ENCODE measurements at regions not wholly inside any gene's neighbourhood (a gene's known extent, or its start where the extent isn't known, plus 50 kb on each side); places are given as distances from the start of the nearest gene placed in this dataset.
A peak's percentile ranks its signal among the peaks of the same experiment; 100 is the strongest.
"Not testable (repeated sequence)": the region's sequence is repeated elsewhere in the genome, so short reads cannot be mapped to it uniquely, and the experiment has no call there.

DNA sequence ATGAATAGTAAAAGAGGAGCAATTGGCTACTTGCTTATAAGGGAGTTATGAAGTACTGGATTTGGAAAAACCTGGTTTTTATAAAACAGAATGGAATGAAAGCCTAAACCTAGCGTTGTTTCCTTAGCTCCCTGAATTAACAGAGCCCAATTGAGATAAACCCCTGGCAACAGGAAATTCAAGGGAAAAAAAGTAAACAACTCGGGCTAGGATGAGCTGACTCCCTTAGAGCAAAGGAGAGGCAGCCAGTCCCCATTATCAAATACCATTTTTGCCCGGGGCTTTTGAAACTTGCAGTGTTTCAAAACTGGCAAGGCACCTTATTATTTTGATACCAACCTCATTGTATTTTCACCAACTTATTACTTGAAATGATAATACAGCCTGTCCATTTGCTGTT is 587.5 kb downstream of the CD109 start:
- DNase-seq (ENCODE audit: low spot score), result no peak

- no peak for DNase-seq (ENCODE audit: low spot score)
Measured at GRCh38 chr6:74282143-74282689, 586.2 kb downstream of the CD109 start.

DNA sequence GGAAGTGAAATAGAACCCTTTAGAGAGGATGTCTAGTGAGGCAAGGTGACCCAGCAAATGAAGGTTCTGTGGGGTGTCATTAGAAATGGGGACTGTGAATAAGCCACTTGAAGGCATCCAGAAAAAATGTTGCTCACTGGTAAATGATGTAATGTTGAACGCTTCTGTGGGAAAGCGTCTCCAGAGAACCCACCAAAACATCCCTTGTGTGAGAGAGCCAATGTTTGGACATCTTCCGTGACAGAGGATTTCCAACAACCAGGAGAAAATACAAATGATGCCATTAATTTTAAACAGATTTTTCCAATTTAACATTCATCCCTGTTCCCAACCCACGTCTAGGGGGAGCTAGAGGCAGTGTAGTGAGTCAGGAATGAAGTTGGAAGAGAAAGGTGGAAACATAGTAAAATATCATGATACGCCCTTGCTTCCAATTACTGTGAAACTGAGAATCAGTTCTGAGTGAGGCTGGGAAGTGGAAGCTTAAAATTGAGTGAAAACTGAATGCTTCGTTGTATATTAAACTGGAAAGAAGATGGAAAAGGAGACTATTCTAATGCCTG is 584.2 kb downstream of the CD109 start:
- DNase-seq (ENCODE audit: low spot score), result no peak

GRCh38 chr6:74277777-74278186 is 581.8 kb downstream of the CD109 start:
- DNase-seq (ENCODE audit: low spot score), result peak; percentile 18

- no peak for DNase-seq (ENCODE audit: low spot score)
Measured at GRCh38 chr6:74273541-74273940, 577.5 kb downstream of the CD109 start.

GRCh38 chr6:74269600-74269858 is 573.5 kb downstream of the CD109 start:
- DNase-seq (ENCODE audit: low spot score), result no peak

GRCh38 chr6:74268815-74269599 is 573.0 kb downstream of the CD109 start:
- no peak for DNase-seq (ENCODE audit: low spot score)

DNA sequence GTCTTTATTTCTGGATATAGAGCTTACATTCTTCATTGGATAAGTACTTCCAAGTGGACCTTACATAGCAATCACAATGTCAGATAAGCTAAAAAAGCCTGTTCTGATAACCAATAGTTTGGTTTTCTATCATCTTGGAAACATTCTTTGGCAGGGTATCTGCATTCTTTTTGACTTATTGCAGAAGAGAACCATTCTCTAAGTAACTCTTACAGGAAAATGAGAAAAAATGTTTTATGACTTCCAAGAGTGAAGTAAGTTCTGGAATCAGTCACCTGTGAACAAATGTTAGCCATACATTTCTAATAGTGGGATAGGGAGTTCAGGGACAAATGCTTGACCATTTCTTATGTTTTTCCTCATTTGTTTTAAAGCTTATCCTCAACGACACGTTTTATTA is 564.0 kb downstream of the CD109 start:
- DNase-seq (ENCODE audit: low spot score), result no peak

- no peak for DNase-seq (ENCODE audit: low spot score)
Measured at GRCh38 chr6:74256781-74257180, 560.8 kb downstream of the CD109 start.

GRCh38 chr6:74256381-74256780 is 560.4 kb downstream of the CD109 start:
- no peak for DNase-seq (ENCODE audit: low spot score)

- DNase-seq (ENCODE audit: low spot score), result not testable (repeated sequence)
Measured at GRCh38 chr6:74255007-74255406, 559.0 kb downstream of the CD109 start.

GRCh38 chr6:74254147-74254546 is 558.1 kb downstream of the CD109 start:
- not testable (repeated sequence) for DNase-seq (ENCODE audit: low spot score)

DNA sequence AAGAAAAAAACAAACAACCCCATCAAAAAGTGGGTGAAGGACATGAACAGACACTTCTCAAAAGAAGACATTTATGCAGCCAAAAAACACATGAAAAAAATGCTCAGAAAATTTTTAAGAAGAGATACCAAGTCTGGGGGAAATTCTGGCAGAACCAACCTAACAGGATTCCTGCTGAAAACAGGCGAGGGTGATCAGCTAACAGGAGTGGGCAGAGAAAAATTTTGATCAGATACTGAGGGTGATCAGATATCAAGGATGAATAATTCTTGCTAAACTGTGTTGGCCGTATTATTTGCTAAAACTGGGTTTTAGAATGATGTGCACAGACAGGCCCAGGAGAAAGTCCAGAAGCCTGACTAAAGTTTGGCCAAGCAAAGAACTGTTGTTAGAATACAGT is 557.3 kb downstream of the CD109 start:
- DNase-seq (ENCODE audit: low spot score), result no peak

DNA sequence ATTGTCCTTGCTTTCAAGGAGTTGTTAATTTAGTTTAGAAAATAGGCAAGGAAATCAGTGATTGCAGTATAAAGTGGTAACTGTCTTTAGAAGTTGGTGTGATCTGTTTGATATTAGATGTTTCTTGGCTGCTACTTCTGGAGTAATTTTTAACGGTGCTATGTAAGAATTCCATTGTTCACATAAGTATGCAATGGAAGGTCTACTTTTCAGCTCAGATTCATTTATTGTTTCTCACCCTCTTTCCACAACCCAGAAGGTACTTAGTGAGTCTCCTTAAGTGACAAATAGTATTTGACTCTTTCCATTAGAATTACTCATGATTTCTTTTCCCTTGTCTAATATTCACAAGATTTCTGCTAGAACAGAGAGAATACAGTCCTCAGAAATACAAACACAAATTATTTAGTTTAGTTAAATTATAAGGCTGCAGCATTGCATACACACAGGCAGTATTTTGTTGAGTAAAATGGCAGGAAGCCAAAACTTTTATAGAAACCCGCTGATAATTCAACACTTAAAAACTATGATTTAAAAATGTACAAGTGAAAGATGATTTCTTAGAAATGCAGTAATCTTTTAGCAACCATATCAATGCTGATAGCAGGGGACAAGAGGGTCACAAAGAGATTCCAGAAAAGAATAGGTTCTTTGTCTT is 554.3 kb downstream of the CD109 start:
- peak; percentile 38 for DNase-seq (ENCODE audit: low spot score)

- DNase-seq (ENCODE audit: low spot score), result peak; percentile 82
Measured at GRCh38 chr6:74249658-74250057, 553.7 kb downstream of the CD109 start.

GRCh38 chr6:74248966-74249365 is 553.0 kb downstream of the CD109 start:
- peak; percentile 42 for DNase-seq (ENCODE audit: low spot score)

DNA sequence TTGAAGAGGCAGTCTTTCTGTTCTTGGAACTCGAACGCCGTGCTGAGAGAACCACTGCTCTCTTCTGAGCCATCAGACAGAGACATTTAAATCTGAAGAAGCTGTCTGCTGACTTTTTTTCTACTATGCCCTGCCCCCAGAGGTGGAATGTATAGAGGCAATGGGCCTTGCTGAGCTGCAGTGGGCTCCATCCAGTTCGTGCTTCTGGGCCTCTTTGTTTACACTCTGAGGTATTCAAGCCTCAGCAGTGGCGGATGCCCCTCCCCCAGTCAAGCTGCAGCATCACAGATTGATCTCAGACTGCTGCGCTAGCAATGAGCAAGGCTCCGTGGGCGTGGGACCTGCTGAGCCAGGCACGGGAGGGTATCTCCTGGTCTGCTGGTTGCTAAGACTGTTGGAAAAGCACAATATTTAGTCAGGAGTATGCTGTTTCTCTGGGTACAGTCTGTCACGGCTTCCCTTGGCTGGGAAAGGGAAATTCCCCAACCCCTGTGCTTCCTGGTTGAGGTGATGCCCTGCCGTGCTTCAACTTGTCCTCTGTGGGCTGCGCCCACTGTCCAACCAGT is 526.8 kb downstream of the CD109 start:
- no peak for DNase-seq (ENCODE audit: low spot score)

DNA sequence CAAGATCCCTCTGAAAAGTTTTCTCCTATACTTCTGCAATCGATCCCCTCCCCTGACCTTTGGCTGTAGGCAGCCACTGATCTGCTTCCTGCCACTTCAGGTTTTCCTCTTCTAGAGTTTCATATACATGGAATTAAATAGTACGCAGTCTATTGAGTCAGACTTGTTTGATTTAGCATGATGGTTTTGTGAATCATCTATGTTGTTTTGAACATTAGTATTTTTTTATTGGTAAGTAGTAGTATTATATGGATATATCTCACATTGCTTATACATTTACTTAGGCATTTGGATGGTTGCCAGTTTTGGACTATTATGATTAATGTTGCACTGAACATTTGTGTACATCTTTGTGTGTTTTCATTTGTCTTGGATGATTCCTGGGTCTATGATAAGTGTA is 518.0 kb downstream of the CD109 start:
- no peak for DNase-seq (ENCODE audit: low spot score)

- no peak for DNase-seq (ENCODE audit: low spot score)
Measured at GRCh38 chr6:74208239-74208638, 512.2 kb downstream of the CD109 start.

DNA sequence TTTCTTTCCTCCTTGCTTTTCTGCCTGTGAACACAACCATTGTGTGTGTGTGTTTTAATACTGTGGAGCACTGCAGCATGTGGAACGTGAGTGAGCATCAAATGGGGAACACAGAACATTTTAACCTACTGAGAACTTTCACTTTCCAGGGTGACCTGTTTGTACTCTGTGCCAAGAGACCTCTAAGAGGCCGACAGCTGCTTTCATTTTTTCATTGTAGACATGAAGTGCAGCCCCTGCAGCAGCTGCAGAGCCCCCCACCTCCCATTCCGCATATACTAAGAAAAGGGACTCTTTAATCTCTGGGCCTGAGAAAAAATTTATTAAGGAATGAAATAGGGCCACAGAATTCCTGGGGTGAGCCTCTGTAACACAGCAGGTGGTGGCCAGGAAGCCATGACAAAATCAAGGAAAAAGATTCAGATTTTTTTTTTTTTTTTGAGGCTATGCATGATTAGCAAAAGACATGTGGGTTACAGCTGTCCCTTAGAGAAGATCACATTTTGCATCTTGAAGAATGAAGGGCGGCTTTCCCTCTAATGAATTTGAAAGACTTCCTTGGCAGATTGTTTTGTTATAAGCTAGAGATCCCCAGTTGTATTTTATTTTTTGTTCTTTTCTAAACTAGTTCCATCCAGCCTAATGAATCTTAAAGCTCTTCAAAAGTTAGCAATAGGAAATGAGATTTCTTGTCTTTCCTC is 503.4 kb downstream of the CD109 start:
- DNase-seq (ENCODE audit: low spot score), result no peak

- no peak for DNase-seq (ENCODE audit: low spot score)
Measured at GRCh38 chr6:74197310-74197709, 501.3 kb downstream of the CD109 start.

GRCh38 chr6:74187811-74188210 is 491.8 kb downstream of the CD109 start:
- DNase-seq (ENCODE audit: low spot score), result no peak

All from kidney capillary endothelial cell (primary cell).